Peyer's patch (tissue), 4 donors: ENCODE measurements at regions not wholly inside any gene's neighbourhood (a gene's known extent, or its start where the extent isn't known, plus 50 kb on each side); places are given as distances from the start of the nearest gene placed in this dataset.
"Not testable (repeated sequence)": the region's sequence is repeated elsewhere in the genome, so short reads cannot be mapped to it uniquely, and the experiment has no call there.

Experiments used
- DNase-seq, 3 donors: peaks; one replicate each; pipeline ENCODE4 v3.0.0-alpha.2; 2017 to 2019
- H3K27ac ChIP-seq, 4 donors: fragments of 200-600 bp; sonication (generic); one replicate each; pipeline ENCODE4 v1.5.1; 2016 to 2019
- H3K27me3 ChIP-seq, 2 donors: fragments of 200-600 bp; sonication (generic); one replicate each; pipeline ENCODE4 v1.5.1; 2019
- H3K36me3 ChIP-seq, 3 donors: fragments of 200-600 bp; sonication (generic); one replicate each; pipeline ENCODE4 v1.5.1; 2016 to 2019
- H3K4me1 ChIP-seq, 4 donors: fragments of 200-600 bp; sonication (generic); one replicate each; pipeline ENCODE4 v1.5.1; 2016 to 2019
- H3K4me3 ChIP-seq, 4 donors: fragments of 200-600 bp; sonication (generic); 1 replicate in 3 of 4; 2 replicates in 1 of 4; pipeline ENCODE4 v1.5.1; 2016 to 2019; ENCODE audit warnings: mild to moderate bottlenecking in 1 of 4
- H3K9me3 ChIP-seq, 4 donors: fragments of 200-600 bp; sonication (generic); one replicate each; pipeline ENCODE4 v1.5.1; 2016 to 2019; ENCODE audit warnings: mild to moderate bottlenecking in 1 of 4
- CTCF ChIP-seq, 6 experiments: fragments of 450-650 bp in 4 of 6; fragments of 200-600 bp in 2 of 6; sonication (generic) in 1 of 6; IDR thresholded peaks; one replicate each; pipeline ENCODE4 v1.5.1; 2017 to 2019; ENCODE audit warnings: antibody characterized with exemption in 6 of 6, mild to moderate bottlenecking in 3 of 6, moderate library complexity in 1 of 6
- POLR2A ChIP-seq, 2 donors: fragments of 450-650 bp; IDR thresholded peaks; one replicate each; pipeline ENCODE4 v1.5.1; 2017; ENCODE audit warnings: antibody characterized with exemption in 2 of 2, mild to moderate bottlenecking in 2 of 2, moderate library complexity in 2 of 2

GRCh38 chr5:142237707-142238106 is 87.1 kb downstream of the SPRY4 start:
- DNase-seq: no peak
- TF ChIP-seq CTCF (IDR thresholded peaks at IDR 0.05) (no peak), POLR2A (IDR thresholded peaks at IDR 0.05) (no peak)
- Histone ChIP-seq H3K27ac (no peak overlapping the region), H3K9me3 (no peaks in the 10 kb centered on the region), H3K4me3 (no peak overlapping the region), H3K27me3 (no peaks in the 10 kb centered on the region), H3K4me1 (no peaks in the 10 kb centered on the region), H3K36me3 (no peaks in the 10 kb centered on the region)

- not testable (repeated sequence) for H3K4me3 ChIP-seq, H3K9me3 ChIP-seq, H3K36me3 ChIP-seq, DNase-seq, H3K27me3 ChIP-seq, H3K27ac ChIP-seq, H3K4me1 ChIP-seq
Observed at GRCh38 chr5:142236673-142237290, 88.0 kb downstream of the SPRY4 start.

GRCh38 chr5:142235870-142236672 is 88.8 kb downstream of the SPRY4 start:
- Histone ChIP-seq H3K27ac (no peak overlapping the region), H3K36me3 (no peaks in the 10 kb centered on the region), H3K27me3 (no peaks in the 10 kb centered on the region), H3K9me3 (no peaks in the 10 kb centered on the region), H3K4me1 (no peaks in the 10 kb centered on the region), H3K4me3 (no peak overlapping the region)
- no peak for DNase-seq
- no peak for TF ChIP-seq POLR2A (IDR thresholded peaks at IDR 0.05)
- no peak for TF ChIP-seq CTCF (IDR thresholded peaks at IDR 0.05)

GRCh38 chr5:142235050-142235797 is 89.6 kb downstream of the SPRY4 start:
- no peak overlapping the region for H3K27ac ChIP-seq
- no peaks in the 10 kb centered on the region for H3K27me3 ChIP-seq
- DNase-seq: no peak
- H3K36me3 ChIP-seq: no peaks in the 10 kb centered on the region
- TF ChIP-seq POLR2A (IDR thresholded peaks at IDR 0.05) (no peak), CTCF (IDR thresholded peaks at IDR 0.05) (no peak)
- H3K4me1 ChIP-seq: no peaks in the 10 kb centered on the region
- H3K9me3 ChIP-seq: no peaks in the 10 kb centered on the region
- no peak overlapping the region for H3K4me3 ChIP-seq

GRCh38 chr5:142233083-142234032 is 91.5 kb downstream of the SPRY4 start:
- TF ChIP-seq CTCF (IDR thresholded peaks at IDR 0.05) (no peak), POLR2A (IDR thresholded peaks at IDR 0.05) (no peak)
- Histone ChIP-seq H3K36me3 (no peaks in the 10 kb centered on the region), H3K27ac (no peak overlapping the region), H3K27me3 (no peaks in the 10 kb centered on the region), H3K9me3 (no peaks in the 10 kb centered on the region), H3K4me1 (no peaks in the 10 kb centered on the region), H3K4me3 (no peak overlapping the region)
- no peak for DNase-seq

GRCh38 chr5:142230949-142231348 is 93.9 kb downstream of the SPRY4 start:
- H3K27me3 ChIP-seq, DNase-seq, H3K9me3 ChIP-seq, H3K4me1 ChIP-seq, H3K27ac ChIP-seq, H3K4me3 ChIP-seq, H3K36me3 ChIP-seq: not testable (repeated sequence)
